Psoas muscle (tissue), 7 donors: ENCODE measurements at regions not wholly inside any gene's neighbourhood (a gene's known extent, or its start where the extent isn't known, plus 50 kb on each side); places are given as distances from the start of the nearest gene placed in this dataset.

Experiments used
- ATAC-seq, 4 donors: fragments of 200-7000 bp; cut with Tn5 transposase; one replicate each; pipeline ENCODE4 v1.9.1; 2020; ENCODE audit warnings: moderate library complexity in 3 of 4, mild to moderate bottlenecking in 2 of 4
- DNase-seq, 2 donors: peaks; one replicate each; pipeline ENCODE4 v3.0.0-alpha.2; 2020
- H3K27ac ChIP-seq: fragments of 200-600 bp; one replicate; pipeline ENCODE4 v1.8.0; 2022
- H3K27me3 ChIP-seq, 3 donors: fragments of 200-600 bp in 1 of 3; one replicate each; pipeline versions ENCODE4 v1.6.1 to v1.8.0; 2013 to 2022; ENCODE audit warnings: low read length in 2 of 3, mild to moderate bottlenecking in 2 of 3, moderate library complexity in 1 of 3; ENCODE audit not compliant: insufficient read depth in 3 of 3
- H3K36me3 ChIP-seq, 2 donors: fragments of 200-600 bp in 1 of 2; one replicate each; pipeline versions ENCODE4 v1.6.1 to v1.8.0; 2013 to 2022; ENCODE audit warnings: low read depth in 1 of 2, mild to moderate bottlenecking in 1 of 2, moderate library complexity in 1 of 2; ENCODE audit not compliant: insufficient read depth in 1 of 2
- H3K4me1 ChIP-seq: fragments of 200-600 bp; one replicate; pipeline ENCODE4 v1.8.0; 2022
- H3K4me3 ChIP-seq: fragments of 200-600 bp; one replicate; pipeline ENCODE4 v1.8.0; 2022; ENCODE audit warnings: mild to moderate bottlenecking
- H3K9me3 ChIP-seq: fragments of 200-600 bp; one replicate; pipeline ENCODE4 v1.8.0; 2022
- CTCF ChIP-seq: fragments of 200-600 bp; IDR thresholded peaks from one replicate; pipeline ENCODE4 v1.8.0; 2022; ENCODE audit warnings: antibody characterized with exemption
- WGBS, 3 donors: extraction: QIAGEN DNeasy Blood & Tissue Kit; methylation state at CpG; one replicate each; pipeline versions ENCODE4 v1.1.6 to v1.1.7; 2013; 5-methylcytosine and 5-hydroxymethylcytosine counted together
- intact Hi-C, 2 donors: fragments of 100-400 bp; cut with DNase I; formaldehyde crosslinking; loops; one replicate each; pipeline versions ENCODE4 v1.11.0 to v1.14.2; 2022
- donor health status: healthy with polysubstance abuse.
- donor health status: DM: no; HTN: no; CAD: no; lungs with moderate emphysema.
- donor health status: Bipolar disorder and iron deficiency.
- donor health status: healthy.
- donor health status: DM: yes; HTN: yes; CAD: no.
- donor health status: DM: no; HTN: no; CAD: no.
- donor health status: DM: yes; HTN: yes; CAD: no.

GRCh38 chr16:59754854-59755253, 1020.7 kb upstream of the GOT2 start:
- intact Hi-C loops: no loop called here
- DNase-seq (no peak), ATAC-seq (no peak)
- WGBS, 3 donors: 92% methylated on average over 19 of the region's 19 CpGs
- H3K4me1 ChIP-seq: no peaks in the 10 kb centered on the region
- no peak for TF ChIP-seq CTCF
- no peaks in the 10 kb centered on the region for H3K9me3 ChIP-seq
- no peak overlapping the region for H3K4me3 ChIP-seq
- no peaks in the 10 kb centered on the region for H3K36me3 ChIP-seq
- no peaks in the 10 kb centered on the region for H3K27me3 ChIP-seq
- no peak overlapping the region for H3K27ac ChIP-seq

GRCh38 chr16:59749662-59750336, 1015.7 kb upstream of the GOT2 start:
- intact Hi-C loops: no loop called here
- Histone ChIP-seq H3K27ac (no peak overlapping the region), H3K36me3 (no peaks in the 10 kb centered on the region), H3K4me3 (no peak overlapping the region), H3K4me1 (no peaks in the 10 kb centered on the region), H3K27me3 (no peaks in the 10 kb centered on the region), H3K9me3 (no peaks in the 10 kb centered on the region)
- no peak for TF ChIP-seq CTCF
- DNase-seq (no peak), ATAC-seq (no peak)
- WGBS, 3 donors: 76 to 90% (median 85%) methylated on average over 3 of the region's 3 CpGs

GRCh38 chr16:59748531-59748930, 1014.4 kb upstream of the GOT2 start:
- no peaks in the 10 kb centered on the region for H3K4me1 ChIP-seq
- no peak overlapping the region for H3K27ac ChIP-seq
- H3K36me3 ChIP-seq: no peaks in the 10 kb centered on the region
- H3K9me3 ChIP-seq: no peaks in the 10 kb centered on the region
- 72 to 85% (median 83%) methylated on average over 3 of the region's 3 CpGs for WGBS, 3 donors
- no peak overlapping the region for H3K4me3 ChIP-seq
- intact Hi-C loops: no loop called here
- no peaks in the 10 kb centered on the region for H3K27me3 ChIP-seq
- no peak for DNase-seq
- ATAC-seq: no peak
- TF ChIP-seq CTCF: no peak

GRCh38 chr16:59743504-59743903, 1009.4 kb upstream of the GOT2 start:
- H3K27me3 ChIP-seq: no peaks in the 10 kb centered on the region
- 84 to 89% (median 85%) methylated on average over 5 of the region's 5 CpGs for WGBS, 3 donors
- ATAC-seq: no peak
- H3K36me3 ChIP-seq: no peaks in the 10 kb centered on the region
- H3K9me3 ChIP-seq: no peaks in the 10 kb centered on the region
- TF ChIP-seq CTCF: no peak
- no peak overlapping the region for H3K27ac ChIP-seq
- H3K4me3 ChIP-seq: no peak overlapping the region
- no peaks in the 10 kb centered on the region for H3K4me1 ChIP-seq
- intact Hi-C loops: no loop called here
- no peak for DNase-seq

- Histone ChIP-seq H3K4me3 (no peak overlapping the region), H3K27me3 (no peaks in the 10 kb centered on the region), H3K27ac (no peak overlapping the region), H3K4me1 (no peaks in the 10 kb centered on the region), H3K36me3 (no peaks in the 10 kb centered on the region), H3K9me3 (no peaks in the 10 kb centered on the region)
- intact Hi-C loops: no loop called here
- TF ChIP-seq CTCF: no peak
- ATAC-seq (no peak), DNase-seq (no peak)
Measured at GRCh38 chr16:59740858-59741257, 1006.7 kb upstream of the GOT2 start.
